H9 (cell line): ENCODE measurements at regions not wholly inside any gene's neighbourhood (a gene's known extent, or its start where the extent isn't known, plus 50 kb on each side); places are given as distances from the start of the nearest gene placed in this dataset.

Experiments used
- DNase-seq: peaks from one replicate; pipeline ENCODE4 v3.0.0-alpha.2; 2017
- H2AFZ ChIP-seq: one replicate; pipeline ENCODE4 v1.6.1; 2013; ENCODE audit warnings: mild to moderate bottlenecking, low read length, control low read depth, moderate library complexity
- H2AK5ac ChIP-seq: 2 replicates; pipeline ENCODE4 v1.6.1; 2013; ENCODE audit warnings: low read length, control low read depth, mixed read lengths; ENCODE audit not compliant: insufficient read length
- H2BK120ac ChIP-seq: one replicate; pipeline ENCODE4 v1.6.1; 2013; ENCODE audit warnings: low read depth, mild to moderate bottlenecking, low read length, control low read depth, inconsistent platforms; ENCODE audit not compliant: poor library complexity, severe bottlenecking
- H2BK12ac ChIP-seq: 2 replicates; pipeline ENCODE4 v1.6.1; 2013; ENCODE audit warnings: low read length, control low read depth, mixed read lengths, low read depth; ENCODE audit not compliant: insufficient read length
- H2BK15ac ChIP-seq: 2 replicates; pipeline ENCODE4 v1.6.1; 2013; ENCODE audit warnings: low read depth, low read length, control low read depth
- H2BK20ac ChIP-seq: one replicate; pipeline ENCODE4 v1.6.1; 2013; ENCODE audit warnings: low read depth, mild to moderate bottlenecking, low read length, control low read depth, inconsistent platforms; ENCODE audit not compliant: poor library complexity, severe bottlenecking
- H2BK5ac ChIP-seq: 2 replicates; pipeline ENCODE4 v1.6.1; 2013; ENCODE audit warnings: low read length, control low read depth, mixed read lengths; ENCODE audit not compliant: insufficient read length
- H3K14ac ChIP-seq: 2 replicates; pipeline ENCODE4 v1.6.1; 2013; ENCODE audit warnings: low read length, control low read depth; ENCODE audit not compliant: insufficient read depth
- H3K18ac ChIP-seq: 2 replicates; pipeline ENCODE4 v1.6.1; 2013; ENCODE audit warnings: low read depth, mild to moderate bottlenecking, mixed read lengths, low read length, control low read depth; ENCODE audit not compliant: insufficient read length
- H3K23ac ChIP-seq: 2 replicates; pipeline ENCODE4 v1.6.1; 2013; ENCODE audit warnings: low read length, control low read depth, mixed read lengths, low read depth; ENCODE audit not compliant: insufficient read length
- H3K23me2 ChIP-seq: 2 replicates; pipeline ENCODE4 v1.6.1; 2013; ENCODE audit warnings: low read depth, mild to moderate bottlenecking, mixed read lengths, low read length, control low read depth; ENCODE audit not compliant: insufficient read length, poor library complexity, severe bottlenecking
- H3K27ac ChIP-seq: 2 replicates; pipeline ENCODE4 v1.5.1; 2013; ENCODE audit warnings: low read length, control low read depth, mixed read lengths, low read depth; ENCODE audit not compliant: insufficient read length
- H3K27me3 ChIP-seq: 2 replicates; pipeline ENCODE4 v1.6.1; 2013; ENCODE audit warnings: low read length, control low read depth, inconsistent platforms; ENCODE audit not compliant: insufficient read depth
- H3K4ac ChIP-seq: 2 replicates; pipeline ENCODE4 v1.6.1; 2013; ENCODE audit warnings: low read depth, mild to moderate bottlenecking, control low read depth, inconsistent platforms, low read length, moderate library complexity
- H3K4me1 ChIP-seq: 2 replicates; pipeline ENCODE4 v1.6.1; 2013; ENCODE audit warnings: low read length, control low read depth, inconsistent platforms; ENCODE audit not compliant: insufficient read depth
- H3K4me2 ChIP-seq: 2 replicates; pipeline ENCODE4 v1.6.1; 2013; ENCODE audit warnings: low read length, control low read depth, mixed read lengths; ENCODE audit not compliant: insufficient read length, insufficient read depth
- H3K56ac ChIP-seq: 2 replicates; pipeline ENCODE4 v1.6.1; 2013; ENCODE audit warnings: low read depth, mild to moderate bottlenecking, mixed read lengths, low read length, control low read depth; ENCODE audit not compliant: insufficient read length
- H3K79me1 ChIP-seq: 2 replicates; pipeline ENCODE4 v1.6.1; 2013; ENCODE audit warnings: low read depth, mild to moderate bottlenecking, moderate library complexity, low read length, control low read depth, inconsistent platforms; ENCODE audit not compliant: insufficient read depth, poor library complexity, severe bottlenecking
- H3K79me2 ChIP-seq: 2 replicates; pipeline ENCODE4 v1.6.1; 2013; ENCODE audit warnings: low read length, control low read depth, inconsistent platforms; ENCODE audit not compliant: insufficient read depth
- H3K9ac ChIP-seq: 2 replicates; pipeline ENCODE4 v1.6.1; 2013; ENCODE audit warnings: low read length, control low read depth, mixed read lengths; ENCODE audit not compliant: insufficient read length; ENCODE audit errors: extremely low read depth
- H3K9me3 ChIP-seq: one replicate; pipeline ENCODE4 v1.6.1; 2013; ENCODE audit warnings: low read depth, low read length, inconsistent platforms; ENCODE audit not compliant: control insufficient read depth
- H3T11ph ChIP-seq: one replicate; pipeline ENCODE4 v1.6.1; 2013; ENCODE audit warnings: mild to moderate bottlenecking, low read length, control low read depth, inconsistent platforms
- H4K20me1 ChIP-seq: one replicate; pipeline ENCODE4 v1.6.1; 2013; ENCODE audit not compliant: control insufficient read depth, insufficient read length, insufficient read depth
- H4K5ac ChIP-seq: 2 replicates; pipeline ENCODE4 v1.6.1; 2013; ENCODE audit warnings: low read depth, mild to moderate bottlenecking, mixed read lengths, low read length, control low read depth; ENCODE audit not compliant: insufficient read length
- H4K8ac ChIP-seq: replicated peaks from 2 replicates; pipeline ENCODE4 v1.6.1; 2013; ENCODE audit warnings: low read length, control low read depth, mixed read lengths, low read depth; ENCODE audit not compliant: insufficient read length
- H4K91ac ChIP-seq: 2 replicates; pipeline ENCODE4 v1.6.1; 2013; ENCODE audit warnings: low read depth, mild to moderate bottlenecking, moderate library complexity, mixed read lengths, low read length, control low read depth; ENCODE audit not compliant: insufficient read length
- H3K27ac Mint-ChIP-seq, 3 experiments: 2 replicates in 2 of 3; 3 replicates in 1 of 3; pipeline ENCODE4 v1.8.0; 2020 to 2021; ENCODE audit warnings: mixed read lengths in 3 of 3, mild to moderate bottlenecking in 1 of 3, moderate library complexity in 1 of 3
- H3K27me3 Mint-ChIP-seq: 2 replicates; pipeline ENCODE4 v1.8.0; 2021; ENCODE audit warnings: low read depth, mild to moderate bottlenecking, moderate library complexity, mixed read lengths
- H3K36me3 Mint-ChIP-seq, 3 experiments: 2 replicates in 2 of 3; 3 replicates in 1 of 3; pipeline ENCODE4 v1.8.0; 2020 to 2021; ENCODE audit warnings: low read depth in 3 of 3, mixed read lengths in 3 of 3; ENCODE audit not compliant: insufficient read depth in 1 of 3
- H3K4me1 Mint-ChIP-seq, 2 experiments: 2 replicates each; pipeline ENCODE4 v1.8.0; 2020; ENCODE audit warnings: mixed read lengths in 2 of 2
- H3K4me3 Mint-ChIP-seq, 2 experiments: 2 replicates in 1 of 2; 3 replicates in 1 of 2; pipeline ENCODE4 v1.8.0; 2020 to 2021; ENCODE audit warnings: mild to moderate bottlenecking in 2 of 2, mixed read lengths in 2 of 2, moderate library complexity in 1 of 2
- H3K9me3 Mint-ChIP-seq, 2 experiments: 2 replicates in 1 of 2; 3 replicates in 1 of 2; pipeline ENCODE4 v1.8.0; 2020; ENCODE audit warnings: mild to moderate bottlenecking in 2 of 2, mixed read lengths in 2 of 2, moderate library complexity in 1 of 2
- WGBS: extraction: QIAGEN DNeasy Blood & Tissue Kit; methylation state at CpG from one replicate; pipeline ENCODE4 v1.1.7; 2013; ENCODE audit warnings: missing lambda C conversion rate, low lambda C conversion rate, mixed read lengths; ENCODE audit not compliant: insufficient read length; ENCODE audit errors: extremely low coverage; 5-methylcytosine and 5-hydroxymethylcytosine counted together
- TF ChIP-seq, protein P1 (sequence below): fragments of 200-600 bp; sonication (generic); conservative IDR thresholded peaks from 3 replicates; pipeline ENCODE4 v1.8.0; 2021; ENCODE audit warnings: antibody characterized with exemption, mild to moderate bottlenecking

GRCh38 chr10:3445648-3446047, 273.1 kb upstream of the PITRM1 start:
- H3K56ac ChIP-seq: no peak overlapping the region
- H3K9ac ChIP-seq: no peak overlapping the region
- H2AK5ac ChIP-seq: no peak overlapping the region
- H4K20me1 ChIP-seq: no peaks in the 10 kb centered on the region
- H3K79me1 ChIP-seq: no peaks in the 10 kb centered on the region
- Mint-ChIP-seq H3K27me3 (peaks cover 1% of the 10 kb centered on the region; the same call in 1 of the 2 replicates), H3K4me1 (peaks cover 4 to 9% of the 10 kb centered on the region in 2 experiments; a peak in 3 of 4 replicates), H3K36me3 (peaks cover 0 to 6% (median 3%) of the 10 kb centered on the region in 3 experiments; a peak in 3 of 7 replicates), H3K27ac (no peak overlapping the region), H3K9me3 (peaks cover 4 to 16% of the 10 kb centered on the region in 2 experiments; a peak in 4 of 5 replicates), H3K4me3 (no peak overlapping the region)
- WGBS: no CpG with 5 or more reads among the region's 4 CpGs
- no peak overlapping the region for H2BK120ac ChIP-seq
- no peak overlapping the region for H3K4ac ChIP-seq
- H2AFZ ChIP-seq: no peak overlapping the region
- H3K4me1 ChIP-seq: no peaks in the 10 kb centered on the region
- no peak overlapping the region for H4K5ac ChIP-seq
- no peak overlapping the region for H4K91ac ChIP-seq
- no peaks in the 10 kb centered on the region for H3K27me3 ChIP-seq
- no peak for DNase-seq
- H2BK12ac ChIP-seq: no peak overlapping the region
- no peak overlapping the region for H2BK5ac ChIP-seq
- TF ChIP-seq, protein P1, sequence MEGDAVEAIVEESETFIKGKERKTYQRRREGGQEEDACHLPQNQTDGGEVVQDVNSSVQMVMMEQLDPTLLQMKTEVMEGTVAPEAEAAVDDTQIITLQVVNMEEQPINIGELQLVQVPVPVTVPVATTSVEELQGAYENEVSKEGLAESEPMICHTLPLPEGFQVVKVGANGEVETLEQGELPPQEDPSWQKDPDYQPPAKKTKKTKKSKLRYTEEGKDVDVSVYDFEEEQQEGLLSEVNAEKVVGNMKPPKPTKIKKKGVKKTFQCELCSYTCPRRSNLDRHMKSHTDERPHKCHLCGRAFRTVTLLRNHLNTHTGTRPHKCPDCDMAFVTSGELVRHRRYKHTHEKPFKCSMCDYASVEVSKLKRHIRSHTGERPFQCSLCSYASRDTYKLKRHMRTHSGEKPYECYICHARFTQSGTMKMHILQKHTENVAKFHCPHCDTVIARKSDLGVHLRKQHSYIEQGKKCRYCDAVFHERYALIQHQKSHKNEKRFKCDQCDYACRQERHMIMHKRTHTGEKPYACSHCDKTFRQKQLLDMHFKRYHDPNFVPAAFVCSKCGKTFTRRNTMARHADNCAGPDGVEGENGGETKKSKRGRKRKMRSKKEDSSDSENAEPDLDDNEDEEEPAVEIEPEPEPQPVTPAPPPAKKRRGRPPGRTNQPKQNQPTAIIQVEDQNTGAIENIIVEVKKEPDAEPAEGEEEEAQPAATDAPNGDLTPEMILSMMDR: no peak
- no peak overlapping the region for H3K27ac ChIP-seq
- H4K8ac ChIP-seq: no peak overlapping the region
- H2BK15ac ChIP-seq: no peak overlapping the region
- no peak overlapping the region for H3K18ac ChIP-seq
- no peak overlapping the region for H3K14ac ChIP-seq
- no peak overlapping the region for H2BK20ac ChIP-seq
- no peak overlapping the region for H3T11ph ChIP-seq
- H3K9me3 ChIP-seq: no peaks in the 10 kb centered on the region
- H3K79me2 ChIP-seq: no peaks in the 10 kb centered on the region
- H3K23ac ChIP-seq: no peak overlapping the region
- no peak overlapping the region for H3K4me2 ChIP-seq
- no peaks in the 10 kb centered on the region for H3K23me2 ChIP-seq
